ENCODE measurements at regions not wholly inside any gene's neighbourhood (a gene's known extent, or its start where the extent isn't known, plus 50 kb on each side); places are given as distances from the start of the nearest gene placed in this dataset.

GRCh38 chr2:188220535-188220934, 71.1 kb upstream of the GULP1 start:
- Mint-ChIP-seq H3K27ac (no peak overlapping the region), H3K4me3 (no peak overlapping the region), H3K4me1 (no peaks in the 10 kb centered on the region), H3K27me3 (ENCODE audit: low read depth in 3 of 3) (no peaks in the 10 kb centered on the region), H3K9me3 (peaks cover 0 to 6% (median 3%) of the 10 kb centered on the region in 7 donors), H3K36me3 (no peaks in the 10 kb centered on the region)
- H3K4me1 ChIP-seq (ENCODE audit: control insufficient read depth in 1 of 2, insufficient read depth in 2 of 2, low read length in 2 of 2) = no peaks in the 10 kb centered on the region
- no peak overlapping the region for H2AFZ ChIP-seq (ENCODE audit: insufficient read depth, low read depth, low read length, poor library complexity, severe bottlenecking)
- WGBS (ENCODE audit: insufficient coverage) = no CpG with 5 or more reads among the region's 2 CpGs
- no peaks in the 10 kb centered on the region for H3K79me2 ChIP-seq (ENCODE audit: insufficient read depth, low read length)
- H3K4me2 ChIP-seq (replicated peaks; ENCODE audit: extremely low read depth, low read length, poor library complexity, severe bottlenecking) = no peak overlapping the region
- intact Hi-C loops (cut with micrococcal nuclease) = no loop called here
- no peaks in the 10 kb centered on the region for H3K27me3 ChIP-seq (ENCODE audit: control insufficient read depth in 2 of 2, insufficient read depth in 2 of 2, low read length in 2 of 2)
- H3K27ac ChIP-seq (ENCODE audit: low read depth in 1 of 2, low read length in 2 of 2) = no peak overlapping the region
- H3K9ac ChIP-seq (ENCODE audit: insufficient read depth, low read length, poor library complexity, severe bottlenecking) = no peak overlapping the region
- no peak overlapping the region for H3K4me3 ChIP-seq (replicated peaks in 1 of 3; ENCODE audit: low read depth in 2 of 3, low read length in 3 of 3)
- TF ChIP-seq CTCF (IDR thresholded peaks at IDR 0.05) = no peak
- no peak for DNase-seq
- no peaks in the 10 kb centered on the region for H4K20me1 ChIP-seq (ENCODE audit: insufficient read depth, low read length)
- H3K9me3 ChIP-seq (replicated peaks in 1 of 2; ENCODE audit: control insufficient read depth in 1 of 2, insufficient read depth in 1 of 2, low read length in 2 of 2) = no peaks in the 10 kb centered on the region
- no peaks in the 10 kb centered on the region for H3K36me3 ChIP-seq (replicated peaks in 1 of 2; ENCODE audit: control insufficient read depth in 1 of 2, insufficient read depth in 2 of 2, low read length in 2 of 2)

GRCh38 chr2:188227713-188228112, 64.0 kb upstream of the GULP1 start:
- Mint-ChIP-seq H3K4me1 (no peaks in the 10 kb centered on the region), H3K27me3 (ENCODE audit: low read depth in 3 of 3) (no peaks in the 10 kb centered on the region), H3K4me3 (no peak overlapping the region), H3K9me3 (peaks cover 2 to 7% (median 5%) of the 10 kb centered on the region in 7 donors), H3K36me3 (no peaks in the 10 kb centered on the region), H3K27ac (no peak overlapping the region)
- intact Hi-C loops (cut with micrococcal nuclease) = no loop called here
- Histone ChIP-seq H4K20me1 (ENCODE audit: insufficient read depth, low read length) (no peaks in the 10 kb centered on the region), H3K27ac (ENCODE audit: low read depth in 1 of 2, low read length in 2 of 2) (no peak overlapping the region), H3K4me1 (ENCODE audit: control insufficient read depth in 1 of 2, insufficient read depth in 2 of 2, low read length in 2 of 2) (no peaks in the 10 kb centered on the region), H3K27me3 (ENCODE audit: control insufficient read depth in 2 of 2, insufficient read depth in 2 of 2, low read length in 2 of 2) (no peaks in the 10 kb centered on the region), H3K79me2 (ENCODE audit: insufficient read depth, low read length) (no peaks in the 10 kb centered on the region), H3K4me2 (replicated peaks; ENCODE audit: extremely low read depth, low read length, poor library complexity, severe bottlenecking) (no peak overlapping the region), H3K9ac (ENCODE audit: insufficient read depth, low read length, poor library complexity, severe bottlenecking) (no peak overlapping the region), H3K4me3 (replicated peaks in 1 of 3; ENCODE audit: low read depth in 2 of 3, low read length in 3 of 3) (no peak overlapping the region), H2AFZ (ENCODE audit: insufficient read depth, low read depth, low read length, poor library complexity, severe bottlenecking) (no peak overlapping the region), H3K9me3 (replicated peaks in 1 of 2; ENCODE audit: control insufficient read depth in 1 of 2, insufficient read depth in 1 of 2, low read length in 2 of 2) (no peaks in the 10 kb centered on the region), H3K36me3 (replicated peaks in 1 of 2; ENCODE audit: control insufficient read depth in 1 of 2, insufficient read depth in 2 of 2, low read length in 2 of 2) (no peaks in the 10 kb centered on the region)
- WGBS (ENCODE audit: insufficient coverage) = 94% methylated on average over 8 of the region's 8 CpGs
- no peak for TF ChIP-seq CTCF (IDR thresholded peaks at IDR 0.05)
- DNase-seq = no peak

All from CD14-positive monocyte (primary cell).